Stimulated activated effector memory CD8-positive, alpha-beta T cell treated with anti-CD3 and anti-CD28 coated beads, Interleukin-12 subunit alpha, Interleukin-12 subunit beta, amount 100 ng/mL, for 72 hours (primary cell): ENCODE measurements at regions not wholly inside any gene's neighbourhood (a gene's known extent, or its start where the extent isn't known, plus 50 kb on each side); places are given as distances from the start of the nearest gene placed in this dataset.
"Not testable (repeated sequence)": the region's sequence is repeated elsewhere in the genome, so short reads cannot be mapped to it uniquely, and the experiment has no call there.

Source experiments
- ATAC-seq: fragments of 150-1000 bp; cut with Tn5 transposase; 2 replicates; pipeline ENCODE4 v1.10.0; 2021
- DNase-seq, 2 donors: peaks; one replicate each; pipeline ENCODE4 v3.0.0; 2021 to 2022; ENCODE audit warnings: low spot score in 2 of 2
- H3K27ac Mint-ChIP-seq: one replicate; pipeline ENCODE4 v1.8.0; 2022; ENCODE audit warnings: mild to moderate bottlenecking, mixed read lengths
- H3K36me3 Mint-ChIP-seq: one replicate; pipeline ENCODE4 v1.8.0; 2022; ENCODE audit warnings: mild to moderate bottlenecking, mixed read lengths
- H3K4me1 Mint-ChIP-seq: one replicate; pipeline ENCODE4 v1.8.0; 2022; ENCODE audit warnings: mixed read lengths
- H3K4me3 Mint-ChIP-seq: one replicate; pipeline ENCODE4 v1.8.0; 2022; ENCODE audit warnings: mild to moderate bottlenecking, mixed read lengths
- H3K9me3 Mint-ChIP-seq: one replicate; pipeline ENCODE4 v1.8.0; 2022; ENCODE audit warnings: mixed read lengths

DNA sequence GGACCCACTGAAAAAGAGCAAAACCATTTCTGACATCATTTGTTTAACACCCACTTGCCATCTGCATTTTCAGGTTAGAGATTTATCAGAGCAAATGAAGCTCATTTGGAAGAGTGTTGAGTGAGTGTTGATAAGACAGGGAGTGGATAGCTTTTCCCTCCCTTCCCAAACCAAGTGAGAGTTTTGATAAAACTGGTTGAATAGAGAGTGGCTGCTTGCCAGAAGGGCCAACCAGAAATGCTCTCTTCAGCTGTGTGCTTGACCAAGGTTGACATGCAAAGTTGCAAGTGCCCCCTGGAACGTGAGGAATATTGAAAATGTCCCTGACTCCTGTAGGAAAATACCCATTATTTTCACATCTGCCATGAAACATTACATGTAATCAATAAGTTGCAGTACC is 1487.0 kb upstream of the FLRT2 start:
- no peaks in the 10 kb centered on the region for H3K36me3 Mint-ChIP-seq
- H3K27ac Mint-ChIP-seq: no peak overlapping the region
- no peak overlapping the region for H3K4me3 Mint-ChIP-seq
- ATAC-seq (no peak), DNase-seq (no peak)
- peaks cover 10% of the 10 kb centered on the region for H3K9me3 Mint-ChIP-seq
- H3K4me1 Mint-ChIP-seq: no peaks in the 10 kb centered on the region

DNA sequence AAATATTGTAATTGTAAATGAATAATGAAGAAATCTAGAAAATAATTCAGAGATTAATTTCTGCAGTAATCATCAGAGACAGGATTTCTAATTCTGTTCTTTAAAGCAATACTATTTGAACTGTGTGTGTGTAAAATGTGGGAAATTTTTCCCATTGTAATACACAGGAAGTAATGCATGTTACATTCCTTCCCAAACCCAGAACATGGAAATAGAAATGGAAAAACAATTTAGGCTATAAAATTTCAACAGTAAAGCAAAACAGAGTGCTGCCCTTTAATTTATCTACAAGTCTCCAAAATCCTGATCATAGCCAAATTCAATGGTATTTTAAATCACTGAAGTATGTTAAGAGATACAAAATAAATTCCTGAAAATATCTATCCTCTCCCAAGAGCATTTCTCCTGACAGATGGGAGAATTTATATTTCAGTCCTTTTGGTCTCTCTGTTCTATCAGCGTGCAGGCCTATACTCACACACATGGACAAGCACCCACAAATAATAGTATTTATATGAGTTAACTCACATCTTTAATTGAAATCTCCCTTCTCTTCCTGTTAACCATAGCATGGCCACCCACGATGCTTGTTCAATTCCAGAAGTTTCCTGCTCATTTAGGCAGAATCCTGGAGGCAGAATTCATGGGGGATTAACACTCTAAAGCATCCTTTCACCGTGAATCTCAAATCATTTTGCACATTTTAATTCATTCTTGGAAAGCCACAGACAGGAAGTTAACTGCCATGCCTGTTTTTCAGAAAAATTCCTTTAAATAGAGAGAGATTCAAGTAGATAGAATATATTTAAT is 1465.4 kb upstream of the FLRT2 start:
- no peak for DNase-seq
- H3K36me3 Mint-ChIP-seq: no peaks in the 10 kb centered on the region

DNA sequence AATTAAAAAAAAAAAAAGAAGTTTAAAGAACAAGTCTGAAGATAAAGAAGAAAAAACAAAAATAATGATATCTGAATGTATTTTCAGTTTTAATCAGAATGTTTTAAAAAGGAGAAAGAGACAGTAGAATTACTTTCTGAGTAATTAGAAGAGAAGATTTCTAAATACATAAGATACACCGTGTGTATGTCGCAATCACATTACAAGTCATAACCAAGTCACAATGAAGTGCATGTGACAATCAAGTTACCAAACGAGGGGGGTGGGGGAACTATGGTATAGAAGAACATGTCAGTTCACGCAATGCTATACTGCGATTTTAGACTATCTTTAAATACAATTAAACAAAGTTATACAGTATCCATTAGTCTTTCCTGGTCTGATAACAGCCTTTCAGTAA is 1464.1 kb upstream of the FLRT2 start:
- DNase-seq (no peak), ATAC-seq (no peak)
- H3K4me1 Mint-ChIP-seq: no peaks in the 10 kb centered on the region
- no peak overlapping the region for H3K4me3 Mint-ChIP-seq
- H3K36me3 Mint-ChIP-seq: no peaks in the 10 kb centered on the region
- peaks cover 17% of the 10 kb centered on the region for H3K9me3 Mint-ChIP-seq
- no peak overlapping the region for H3K27ac Mint-ChIP-seq

More for the DNA sequence above, 1465.4 kb upstream of the FLRT2 start:
- H3K27ac Mint-ChIP-seq: no peak overlapping the region
- H3K9me3 Mint-ChIP-seq: peaks cover 22% of the 10 kb centered on the region
- no peak for ATAC-seq
- no peak overlapping the region for H3K4me3 Mint-ChIP-seq
- H3K4me1 Mint-ChIP-seq: no peaks in the 10 kb centered on the region

DNA sequence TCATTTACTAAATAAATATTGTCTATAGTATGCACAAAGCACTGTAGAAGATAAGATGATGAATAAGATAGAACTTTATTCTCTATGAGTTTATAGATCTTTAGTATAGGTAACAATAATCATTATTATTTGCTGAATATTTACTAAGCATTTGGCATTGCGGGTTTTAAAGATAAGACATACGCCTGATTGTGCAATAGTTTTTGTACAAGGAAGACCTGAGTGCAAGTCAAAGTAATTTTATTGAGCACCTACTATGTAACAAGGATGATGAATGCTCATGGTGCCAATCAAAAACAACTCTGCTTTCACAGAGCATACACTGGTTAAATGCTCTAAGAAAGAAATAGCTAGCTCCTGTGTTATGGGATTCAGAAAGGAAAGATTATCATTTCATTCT is 1461.7 kb upstream of the FLRT2 start:
- H3K27ac Mint-ChIP-seq: no peak overlapping the region
- peaks cover 13% of the 10 kb centered on the region for H3K9me3 Mint-ChIP-seq
- no peak overlapping the region for H3K4me3 Mint-ChIP-seq
- DNase-seq (no peak), ATAC-seq (no peak)
- no peaks in the 10 kb centered on the region for H3K4me1 Mint-ChIP-seq
- H3K36me3 Mint-ChIP-seq: no peaks in the 10 kb centered on the region

DNA sequence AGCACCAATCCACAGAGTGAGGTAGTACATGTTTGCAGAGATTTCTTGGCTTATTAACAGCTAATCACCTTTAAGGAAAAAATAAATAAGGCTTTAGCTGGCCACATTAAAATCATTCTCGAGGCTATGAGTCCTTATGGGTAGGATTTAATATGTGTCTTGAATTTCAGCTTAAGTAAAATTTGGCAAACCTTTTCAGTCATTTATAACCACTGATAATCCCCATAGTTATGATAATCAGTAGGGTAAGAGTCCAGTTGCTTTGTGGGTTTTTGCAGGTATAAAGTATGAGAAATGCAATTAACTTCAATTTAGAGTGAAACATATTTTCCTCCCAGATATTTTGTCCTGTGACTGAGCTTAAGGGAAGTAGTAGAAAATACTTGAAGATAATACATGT is 1458.9 kb upstream of the FLRT2 start:
- peaks cover 6% of the 10 kb centered on the region for H3K9me3 Mint-ChIP-seq

DNA sequence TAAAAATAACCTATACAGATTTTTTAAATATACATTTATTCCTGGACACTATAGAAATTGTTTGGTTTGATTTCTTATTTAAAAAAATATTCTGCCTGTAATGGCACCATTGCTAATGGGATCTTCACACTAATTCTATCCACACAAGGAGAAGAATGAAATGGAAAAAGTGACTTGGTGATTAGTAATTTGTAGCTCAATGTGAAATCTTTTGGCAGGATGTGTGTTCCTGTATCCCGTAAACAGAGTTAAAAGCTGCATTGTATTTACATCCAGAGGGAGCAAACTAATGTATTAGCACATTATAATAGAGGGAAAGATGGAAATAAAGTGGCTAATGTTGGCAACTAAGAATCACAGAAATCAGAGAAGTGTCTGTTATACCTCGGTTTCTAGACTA is 1455.3 kb upstream of the FLRT2 start:
- no peak overlapping the region for H3K27ac Mint-ChIP-seq
- peaks cover 8% of the 10 kb centered on the region for H3K9me3 Mint-ChIP-seq
- ATAC-seq: no peak
- H3K36me3 Mint-ChIP-seq: no peaks in the 10 kb centered on the region
- no peak for DNase-seq
- no peaks in the 10 kb centered on the region for H3K4me1 Mint-ChIP-seq
- no peak overlapping the region for H3K4me3 Mint-ChIP-seq

More for the DNA sequence above, 1458.9 kb upstream of the FLRT2 start:
- H3K36me3 Mint-ChIP-seq: no peaks in the 10 kb centered on the region
- H3K27ac Mint-ChIP-seq: no peak overlapping the region
- ATAC-seq (no peak), DNase-seq (no peak)
- H3K4me3 Mint-ChIP-seq: no peak overlapping the region
- no peaks in the 10 kb centered on the region for H3K4me1 Mint-ChIP-seq

DNA sequence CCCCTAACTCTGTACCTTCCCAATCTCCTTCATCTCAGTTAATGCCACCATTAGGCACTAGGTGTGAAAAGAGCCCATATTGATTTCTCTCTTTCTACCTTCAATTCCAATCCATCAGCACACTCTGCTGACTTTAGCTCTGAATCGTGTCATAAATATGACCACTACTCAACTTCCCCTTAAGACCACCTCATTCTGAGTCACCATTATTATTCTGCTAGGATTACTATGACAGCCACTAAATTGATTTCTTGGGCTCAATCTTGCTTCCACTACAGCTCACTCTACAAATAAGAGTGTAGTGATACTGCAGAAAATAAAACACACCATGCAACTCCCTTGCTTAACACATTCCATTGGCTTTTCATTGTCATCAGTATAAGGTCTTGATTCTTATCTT is 1449.0 kb upstream of the FLRT2 start:
- Mint-ChIP-seq H3K27ac (no peak overlapping the region), H3K9me3 (peaks cover 24% of the 10 kb centered on the region), H3K36me3 (no peaks in the 10 kb centered on the region), H3K4me1 (no peaks in the 10 kb centered on the region), H3K4me3 (no peak overlapping the region)
- ATAC-seq (no peak), DNase-seq (no peak)

DNA sequence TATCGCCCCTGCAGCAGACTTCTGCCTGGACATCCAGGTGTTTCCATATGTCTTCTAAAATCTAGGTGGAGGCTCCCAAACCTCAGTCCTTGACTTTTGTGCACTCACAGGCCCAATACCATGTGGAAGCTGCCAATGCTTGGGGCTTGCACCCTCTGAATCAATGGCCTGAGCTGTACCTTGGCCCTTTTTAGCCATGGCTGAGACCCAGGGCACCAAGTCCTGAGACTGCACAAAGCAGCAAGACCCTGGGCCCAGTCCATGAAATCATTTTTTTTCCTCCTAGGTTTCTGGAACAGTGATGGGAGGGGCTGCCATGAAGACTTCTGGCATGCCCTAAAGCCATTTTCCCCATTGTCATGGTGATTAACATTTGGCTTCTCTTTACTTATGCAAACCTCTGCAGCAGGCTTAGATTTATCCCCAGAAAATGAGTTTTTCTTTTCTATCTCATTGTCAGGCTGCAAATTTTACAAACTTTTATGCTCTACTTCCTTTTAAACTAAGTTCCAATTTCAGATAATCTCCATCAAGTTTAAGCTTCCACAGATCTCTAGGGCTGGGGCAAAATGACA is 1445.8 kb upstream of the FLRT2 start:
- ATAC-seq: no peak
- DNase-seq: no peak
- no peak overlapping the region for H3K4me3 Mint-ChIP-seq
- peaks cover 27% of the 10 kb centered on the region for H3K9me3 Mint-ChIP-seq
- H3K4me1 Mint-ChIP-seq: no peaks in the 10 kb centered on the region
- H3K27ac Mint-ChIP-seq: no peak overlapping the region
- H3K36me3 Mint-ChIP-seq: no peaks in the 10 kb centered on the region

DNA sequence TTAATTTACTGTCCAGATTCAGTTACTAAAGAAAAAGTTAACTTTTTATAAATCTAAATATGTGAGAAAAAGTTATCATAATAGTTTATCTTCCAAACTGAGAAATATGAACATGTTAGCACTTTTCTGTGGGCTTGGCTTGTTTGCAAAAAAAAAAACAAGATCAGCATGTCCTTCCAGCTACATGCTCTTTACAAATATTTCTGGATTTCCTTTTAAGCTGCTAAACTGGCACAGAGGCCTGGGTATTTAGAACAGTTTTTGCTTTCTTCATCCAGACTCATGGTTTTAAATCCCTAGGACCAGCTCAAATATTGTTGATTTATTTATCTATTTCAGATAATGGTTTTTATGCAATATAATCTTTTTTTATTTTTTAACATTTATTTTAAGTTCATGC is 1444.5 kb upstream of the FLRT2 start:
- Mint-ChIP-seq H3K9me3 (peaks cover 22% of the 10 kb centered on the region), H3K27ac (no peak overlapping the region), H3K36me3 (no peaks in the 10 kb centered on the region), H3K4me1 (no peaks in the 10 kb centered on the region), H3K4me3 (no peak overlapping the region)
- DNase-seq: no peak
- no peak for ATAC-seq

DNA sequence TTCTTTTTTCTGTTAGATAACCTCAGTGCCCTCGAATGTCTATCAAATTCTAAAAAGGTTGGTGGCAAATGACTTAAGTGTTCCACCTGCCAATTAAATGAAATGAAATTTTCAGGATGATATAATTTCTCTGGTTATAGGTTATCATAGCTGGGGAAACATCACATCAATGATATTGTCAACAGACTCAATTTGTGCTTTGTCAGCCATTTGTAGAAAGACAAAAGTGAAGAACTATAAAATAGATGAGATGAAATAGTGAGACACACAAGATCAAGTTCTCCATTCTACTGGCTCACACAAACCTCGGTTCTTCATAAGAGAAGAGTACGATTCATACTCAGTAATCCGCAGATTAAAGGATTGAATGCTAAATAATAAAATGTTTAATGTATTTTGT is 1443.2 kb upstream of the FLRT2 start:
- DNase-seq: no peak
- no peak overlapping the region for H3K27ac Mint-ChIP-seq
- no peak overlapping the region for H3K4me3 Mint-ChIP-seq
- H3K36me3 Mint-ChIP-seq: no peaks in the 10 kb centered on the region
- no peak for ATAC-seq
- peaks cover 16% of the 10 kb centered on the region for H3K9me3 Mint-ChIP-seq
- H3K4me1 Mint-ChIP-seq: no peaks in the 10 kb centered on the region

DNA sequence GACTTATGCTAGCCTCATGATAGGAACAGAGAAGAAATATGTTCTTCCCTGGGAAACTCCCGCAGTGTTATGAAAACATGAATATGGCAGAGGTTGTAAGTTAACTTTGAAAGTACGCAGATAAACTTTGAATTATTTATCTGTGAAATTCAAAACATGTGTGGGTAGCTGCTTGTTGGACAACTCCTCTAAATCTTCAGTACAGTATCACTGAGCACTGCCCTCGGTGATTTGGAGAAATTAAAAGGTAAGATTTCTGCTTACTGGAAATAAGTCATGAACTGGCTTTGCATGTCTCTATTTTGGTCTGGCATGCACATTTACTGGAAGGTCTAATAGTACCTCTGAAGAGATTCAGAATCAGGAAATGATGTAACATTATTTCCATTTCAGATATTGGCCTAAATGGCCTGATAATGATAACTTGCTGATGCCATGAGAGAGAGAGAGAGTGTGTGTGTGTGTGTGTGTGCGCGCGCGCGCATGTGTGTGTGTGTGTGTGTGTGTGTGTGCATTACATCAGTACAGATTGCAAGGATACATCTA is 1441.9 kb upstream of the FLRT2 start:
- no peak for ATAC-seq
- DNase-seq: no peak
- H3K9me3 Mint-ChIP-seq: peaks cover 11% of the 10 kb centered on the region

DNA sequence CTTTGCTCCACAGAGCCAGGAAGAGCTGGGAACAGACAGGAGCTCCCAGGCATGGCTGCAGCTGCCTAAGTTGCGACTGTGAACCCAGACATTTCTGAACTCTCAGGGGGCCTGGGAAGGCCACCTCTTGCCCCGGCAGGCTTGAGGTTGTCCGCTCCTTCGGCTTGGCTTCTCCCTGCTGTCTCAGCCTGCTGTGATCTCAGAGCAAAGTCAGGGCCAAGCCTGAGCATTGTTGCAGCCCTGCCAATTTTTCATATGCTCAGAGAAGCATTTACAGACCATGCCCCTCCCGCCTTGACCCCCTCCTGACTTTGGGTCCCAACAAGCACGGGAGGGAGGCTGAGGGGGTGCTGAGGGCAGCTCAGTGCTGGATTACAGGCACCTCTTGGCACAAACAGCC is 1439.1 kb upstream of the FLRT2 start:
- H3K9me3 Mint-ChIP-seq: peaks cover 17% of the 10 kb centered on the region
- DNase-seq: no peak
- no peak overlapping the region for H3K27ac Mint-ChIP-seq
- no peak overlapping the region for H3K4me3 Mint-ChIP-seq
- no peaks in the 10 kb centered on the region for H3K4me1 Mint-ChIP-seq
- H3K36me3 Mint-ChIP-seq: no peaks in the 10 kb centered on the region
- ATAC-seq: no peak

More for the DNA sequence above, 1441.9 kb upstream of the FLRT2 start:
- Mint-ChIP-seq H3K4me1 (no peaks in the 10 kb centered on the region), H3K27ac (no peak overlapping the region), H3K36me3 (no peaks in the 10 kb centered on the region), H3K4me3 (no peak overlapping the region)

DNA sequence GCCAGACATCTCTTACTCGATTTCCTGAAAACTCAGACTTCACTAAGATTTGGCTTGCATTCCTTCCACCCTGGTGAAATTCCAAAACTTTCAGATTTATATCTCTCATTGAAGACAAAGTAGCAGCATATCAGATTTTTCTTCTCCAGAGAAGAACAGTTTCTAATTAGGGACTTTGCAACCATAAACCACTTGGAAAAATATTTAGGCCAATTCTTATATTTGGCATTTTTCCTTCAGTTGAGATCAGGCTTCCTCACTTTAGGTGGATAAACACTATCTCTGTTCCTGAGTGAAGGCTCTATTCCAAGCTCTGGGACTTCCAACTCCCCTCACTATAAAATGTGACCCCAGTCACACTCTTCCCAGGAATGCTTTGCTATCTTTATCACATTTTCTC is 1434.3 kb upstream of the FLRT2 start:
- Mint-ChIP-seq H3K4me3 (no peak overlapping the region), H3K4me1 (no peaks in the 10 kb centered on the region), H3K36me3 (no peaks in the 10 kb centered on the region), H3K27ac (no peak overlapping the region), H3K9me3 (peaks cover 13% of the 10 kb centered on the region)
- DNase-seq (no peak), ATAC-seq (no peak)

DNA sequence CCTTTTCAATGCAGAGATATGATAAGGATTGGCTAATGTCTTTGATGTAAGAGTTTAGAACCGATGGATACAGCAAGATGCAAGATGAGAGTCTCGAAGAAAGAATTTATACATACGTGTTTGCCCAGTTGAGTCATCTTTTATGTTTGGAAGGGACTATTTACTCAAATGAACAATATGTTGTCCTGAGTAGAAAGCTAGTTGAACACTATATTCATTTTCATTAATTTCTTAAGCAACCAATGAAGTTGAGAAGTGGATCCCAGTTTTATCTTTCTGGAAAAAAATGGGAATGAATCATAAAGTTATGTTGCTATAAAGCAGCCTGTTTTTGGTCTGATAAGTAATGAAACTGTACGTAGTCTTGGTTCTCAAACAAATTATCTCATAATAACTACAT is 1431.7 kb upstream of the FLRT2 start:
- no peaks in the 10 kb centered on the region for H3K36me3 Mint-ChIP-seq
- DNase-seq: no peak

DNA sequence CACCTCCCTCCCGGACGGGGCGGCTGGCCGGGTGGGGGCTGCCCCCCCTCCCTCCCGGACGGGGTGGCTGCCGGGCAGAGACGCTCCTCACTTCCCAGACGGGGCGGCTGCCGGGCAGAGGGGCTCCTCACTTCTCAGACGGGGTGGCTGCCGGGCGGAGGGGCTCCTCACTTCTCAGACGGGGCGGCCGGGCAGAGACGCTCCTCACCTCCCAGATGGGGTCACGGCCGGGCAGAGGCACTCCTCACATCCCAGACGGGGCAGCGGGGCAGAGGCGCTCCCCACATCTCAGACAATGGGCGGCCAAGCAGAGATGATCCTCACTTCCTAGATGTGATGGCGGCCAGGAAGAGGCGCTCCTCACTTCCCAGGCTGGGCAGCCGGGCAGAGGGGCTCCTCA is 1430.4 kb upstream of the FLRT2 start:
- H3K9me3 Mint-ChIP-seq: peaks cover 12% of the 10 kb centered on the region
- H3K36me3 Mint-ChIP-seq, H3K27ac Mint-ChIP-seq: not testable (repeated sequence)

More for the DNA sequence above, 1431.7 kb upstream of the FLRT2 start:
- Mint-ChIP-seq H3K4me1 (no peaks in the 10 kb centered on the region), H3K4me3 (no peak overlapping the region), H3K27ac (no peak overlapping the region), H3K9me3 (peaks cover 17% of the 10 kb centered on the region)
- no peak for ATAC-seq

DNA sequence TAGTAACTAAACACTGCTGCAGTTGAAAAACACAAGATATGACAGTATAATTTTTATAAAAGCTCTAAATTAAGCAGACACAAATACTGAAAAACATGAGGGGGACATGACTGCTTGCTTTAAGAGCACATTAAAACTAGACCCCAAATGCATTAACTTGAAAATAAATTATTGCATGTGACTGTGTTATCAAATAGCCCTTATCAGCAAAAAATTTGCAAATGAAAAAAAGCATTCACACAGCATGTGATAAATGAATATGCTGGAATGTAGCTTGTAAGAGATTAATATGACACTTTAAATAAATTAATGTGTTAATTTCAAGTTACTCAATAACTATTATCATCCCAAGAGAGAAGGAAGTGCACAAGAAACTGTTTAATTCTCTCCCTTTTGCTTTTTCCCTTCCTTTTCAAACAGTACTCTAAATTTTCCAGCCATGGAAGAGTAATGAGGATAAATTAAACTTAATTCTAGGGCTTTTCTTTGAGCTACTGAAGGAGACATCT is 1422.1 kb upstream of the FLRT2 start:
- no peak for ATAC-seq
- H3K27ac Mint-ChIP-seq: no peak overlapping the region
- H3K36me3 Mint-ChIP-seq: no peaks in the 10 kb centered on the region
- peaks cover 14% of the 10 kb centered on the region for H3K9me3 Mint-ChIP-seq
- no peak overlapping the region for H3K4me3 Mint-ChIP-seq
- H3K4me1 Mint-ChIP-seq: no peaks in the 10 kb centered on the region
- DNase-seq: no peak

More for the DNA sequence above, 1430.4 kb upstream of the FLRT2 start:
- not testable (repeated sequence) for ATAC-seq, H3K4me1 Mint-ChIP-seq, H3K4me3 Mint-ChIP-seq, DNase-seq
